Lower leg skin (tissue), 4 donors: ENCODE measurements at regions not wholly inside any gene's neighbourhood (a gene's known extent, or its start where the extent isn't known, plus 50 kb on each side); places are given as distances from the start of the nearest gene placed in this dataset.

ENCODE experiments used
- DNase-seq, 2 donors: peaks; one replicate each; pipeline ENCODE4 v3.0.0-alpha.2; 2019; ENCODE audit warnings: low spot score in 2 of 2
- H3K4me3 ChIP-seq: fragments of 200-600 bp; sonication (generic); 2 replicates; pipeline ENCODE4 v1.5.1; 2017; ENCODE audit warnings: mild to moderate bottlenecking, low read depth; ENCODE audit not compliant: poor library complexity, severe bottlenecking
- POLR2A ChIP-seq, 2 donors: fragments of 450-650 bp; IDR thresholded peaks; one replicate each; pipeline ENCODE4 v1.6.1; 2016 to 2017; ENCODE audit warnings: antibody characterized with exemption in 2 of 2, mild to moderate bottlenecking in 1 of 2, moderate library complexity in 1 of 2
- WGBS, 2 donors: methylation state at CpG; one replicate each; pipeline ENCODE4 v1.1.5; 2018; 5-methylcytosine and 5-hydroxymethylcytosine counted together
- intact Hi-C: fragments of 100-400 bp; cut with DNase I; formaldehyde crosslinking; loops from one replicate; pipeline ENCODE4 v1.15.0; 2023; ENCODE audit warnings: low total_unique reads
- TF ChIP-seq, protein P1 (sequence below), 3 donors: fragments of 450-650 bp; IDR thresholded peaks; one replicate each; pipeline ENCODE4 v1.5.1; 2016; ENCODE audit warnings: antibody characterized with exemption in 3 of 3, mild to moderate bottlenecking in 3 of 3, moderate library complexity in 2 of 3

DNA sequence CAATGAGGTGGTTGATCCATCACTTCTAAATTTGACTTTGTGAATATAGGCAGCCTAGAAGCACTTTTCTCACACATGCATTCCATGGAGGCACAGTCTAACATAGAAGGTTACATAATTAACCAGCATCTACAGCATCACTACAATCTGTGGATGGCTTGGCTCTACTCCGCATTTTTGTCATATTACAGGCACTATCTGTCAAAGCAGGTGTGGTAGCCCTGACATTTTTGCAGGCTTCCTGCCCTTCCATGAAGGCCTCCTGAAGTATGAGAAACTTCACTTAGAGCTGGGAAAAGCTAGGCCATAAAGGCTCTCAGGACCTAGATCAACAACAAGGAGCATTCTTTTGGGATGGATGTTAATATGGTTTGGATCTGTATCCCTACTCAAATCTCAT is 378.0 kb downstream of the ANXA1 start:
- no peak overlapping the region for H3K4me3 ChIP-seq
- intact Hi-C loops = no loop called here
- TF ChIP-seq, protein P1, sequence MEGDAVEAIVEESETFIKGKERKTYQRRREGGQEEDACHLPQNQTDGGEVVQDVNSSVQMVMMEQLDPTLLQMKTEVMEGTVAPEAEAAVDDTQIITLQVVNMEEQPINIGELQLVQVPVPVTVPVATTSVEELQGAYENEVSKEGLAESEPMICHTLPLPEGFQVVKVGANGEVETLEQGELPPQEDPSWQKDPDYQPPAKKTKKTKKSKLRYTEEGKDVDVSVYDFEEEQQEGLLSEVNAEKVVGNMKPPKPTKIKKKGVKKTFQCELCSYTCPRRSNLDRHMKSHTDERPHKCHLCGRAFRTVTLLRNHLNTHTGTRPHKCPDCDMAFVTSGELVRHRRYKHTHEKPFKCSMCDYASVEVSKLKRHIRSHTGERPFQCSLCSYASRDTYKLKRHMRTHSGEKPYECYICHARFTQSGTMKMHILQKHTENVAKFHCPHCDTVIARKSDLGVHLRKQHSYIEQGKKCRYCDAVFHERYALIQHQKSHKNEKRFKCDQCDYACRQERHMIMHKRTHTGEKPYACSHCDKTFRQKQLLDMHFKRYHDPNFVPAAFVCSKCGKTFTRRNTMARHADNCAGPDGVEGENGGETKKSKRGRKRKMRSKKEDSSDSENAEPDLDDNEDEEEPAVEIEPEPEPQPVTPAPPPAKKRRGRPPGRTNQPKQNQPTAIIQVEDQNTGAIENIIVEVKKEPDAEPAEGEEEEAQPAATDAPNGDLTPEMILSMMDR (IDR thresholded peaks at IDR 0.05) = no peak
- TF ChIP-seq POLR2A (IDR thresholded peaks at IDR 0.05) = no peak
- WGBS, 2 donors = 91 to 100% methylated on average over 1 of the region's 1 CpG
- DNase-seq = no peak

DNA sequence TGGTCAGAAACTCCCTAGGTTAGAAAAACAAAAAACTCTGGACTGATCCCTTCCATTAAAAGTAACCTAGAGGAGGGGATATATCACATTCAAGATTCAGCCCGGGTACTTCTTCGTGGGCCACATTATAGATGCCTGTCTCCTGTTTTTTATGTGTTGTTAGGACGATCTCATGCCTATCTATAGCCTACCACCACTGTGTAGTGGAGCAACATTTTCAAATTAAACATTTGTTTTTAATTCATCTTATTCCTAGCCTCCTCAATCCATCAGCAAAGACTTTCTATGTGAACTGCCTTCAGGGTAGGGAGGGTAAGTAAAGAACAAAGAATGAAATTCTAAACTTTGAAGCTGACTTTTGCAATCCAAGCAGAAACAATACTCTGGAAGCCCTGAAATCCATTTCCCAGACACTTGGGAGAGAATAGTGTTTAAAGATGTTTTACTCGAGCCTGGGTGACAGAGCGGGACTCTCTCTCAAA is 379.4 kb downstream of the ANXA1 start:
- TF ChIP-seq, protein P1 (IDR thresholded peaks at IDR 0.05) = no peak
- TF ChIP-seq POLR2A (IDR thresholded peaks at IDR 0.05) = no peak
- DNase-seq = no peak
- WGBS, 2 donors = 64 to 68% methylated on average over 5 of the region's 5 CpGs
- intact Hi-C loops = no loop called here
- no peak overlapping the region for H3K4me3 ChIP-seq

DNA sequence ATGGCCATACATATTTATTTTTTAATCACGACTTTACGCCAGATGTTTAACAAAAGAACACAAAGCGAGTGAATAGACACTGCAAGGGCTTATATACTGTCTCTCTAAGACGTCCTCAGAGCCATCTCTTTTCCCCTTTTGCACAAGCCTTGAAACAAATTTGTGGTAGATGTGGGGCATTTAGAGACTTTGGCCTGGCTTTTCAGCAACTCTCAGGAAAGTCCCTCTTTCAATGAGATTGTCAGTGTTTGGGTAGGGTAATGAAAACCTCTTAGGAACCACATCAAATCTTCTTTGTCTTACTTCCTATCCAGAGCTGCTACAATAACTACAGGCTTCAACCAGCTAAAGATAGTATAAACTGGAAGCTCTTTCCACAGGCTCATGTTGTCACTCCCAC is 380.0 kb downstream of the ANXA1 start:
- no peak for DNase-seq
- WGBS, 2 donors = 55 to 56% methylated on average over 4 of the region's 4 CpGs
- TF ChIP-seq POLR2A (IDR thresholded peaks at IDR 0.05) = no peak
- TF ChIP-seq, protein P1 (IDR thresholded peaks at IDR 0.05) = no peak
- H3K4me3 ChIP-seq = no peak overlapping the region
- intact Hi-C loops = no loop called here

DNA sequence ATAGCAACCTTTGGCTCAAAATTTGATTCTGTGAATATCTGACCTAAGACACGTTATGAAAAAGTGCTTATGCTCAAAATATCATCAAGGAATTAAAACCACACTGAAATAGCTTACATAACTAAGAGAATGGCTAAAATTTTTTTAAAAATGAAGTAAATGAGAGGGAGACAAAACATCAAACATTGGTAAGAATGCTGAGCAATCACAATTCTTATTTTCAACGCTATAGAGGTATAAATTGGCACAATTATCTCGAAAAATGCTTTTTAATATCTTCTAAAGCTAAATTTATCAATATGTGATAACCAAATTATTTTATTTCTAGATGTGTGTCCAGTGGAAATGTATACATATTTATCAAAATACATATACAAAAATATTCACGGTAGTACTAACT is 381.3 kb downstream of the ANXA1 start:
- intact Hi-C loops = no loop called here
- H3K4me3 ChIP-seq = no peak overlapping the region
- TF ChIP-seq, protein P1 (IDR thresholded peaks at IDR 0.05) = no peak
- TF ChIP-seq POLR2A (IDR thresholded peaks at IDR 0.05) = no peak
- 71 to 75% methylated on average over 4 of the region's 4 CpGs for WGBS, 2 donors
- DNase-seq = no peak

DNA sequence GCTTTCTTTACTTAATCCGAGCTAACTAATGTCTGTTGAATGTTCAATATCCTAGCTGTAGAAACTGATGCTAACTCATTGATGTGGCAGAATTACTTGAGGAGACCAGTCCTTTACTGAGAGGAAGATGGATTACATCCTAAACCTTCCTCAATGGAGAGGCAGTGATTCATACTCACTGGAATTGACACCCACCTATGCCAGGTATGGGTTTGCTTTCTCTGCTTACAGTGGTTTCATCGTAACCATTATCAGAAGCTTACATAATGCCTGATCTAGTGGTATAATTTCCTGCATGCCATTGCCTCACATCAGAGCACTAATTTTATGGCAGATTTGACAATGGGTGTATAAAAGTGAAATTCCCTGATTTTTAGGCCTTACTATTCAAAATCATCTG is 384.7 kb downstream of the ANXA1 start:
- no peak for TF ChIP-seq POLR2A (IDR thresholded peaks at IDR 0.05)
- TF ChIP-seq, protein P1 (IDR thresholded peaks at IDR 0.05) = no peak
- 79 to 92% methylated on average over 2 of the region's 2 CpGs for WGBS, 2 donors
- no peak overlapping the region for H3K4me3 ChIP-seq
- intact Hi-C loops = no loop called here
- DNase-seq = no peak

DNA sequence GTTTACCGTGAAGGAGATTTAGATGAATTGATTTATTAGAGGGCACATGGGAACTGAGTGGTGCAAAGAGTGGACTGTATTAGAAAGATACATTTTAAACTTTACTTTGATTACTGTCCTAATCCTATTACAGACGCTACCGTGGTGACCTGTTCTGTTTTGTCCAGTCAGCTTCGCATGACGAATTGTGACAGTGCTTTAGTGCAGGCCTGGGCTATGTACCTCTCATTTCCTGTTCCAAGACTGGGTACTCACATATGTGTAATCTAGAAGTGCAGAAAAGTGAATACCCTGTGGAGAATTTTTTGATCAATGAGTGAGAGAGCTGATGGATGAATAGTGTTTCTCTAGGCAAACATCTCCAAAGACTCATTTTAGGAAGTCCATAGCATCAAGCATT is 385.9 kb downstream of the ANXA1 start:
- intact Hi-C loops = no loop called here
- 75 to 81% methylated on average over 5 of the region's 5 CpGs for WGBS, 2 donors
- H3K4me3 ChIP-seq = no peak overlapping the region
- DNase-seq = no peak
- TF ChIP-seq POLR2A (IDR thresholded peaks at IDR 0.05) = no peak
- TF ChIP-seq, protein P1 (IDR thresholded peaks at IDR 0.05) = no peak
